GM12875 (cell line): ENCODE measurements at regions not wholly inside any gene's neighbourhood (a gene's known extent, or its start where the extent isn't known, plus 50 kb on each side); places are given as distances from the start of the nearest gene placed in this dataset.

Experiments used
- H3K4me3 ChIP-seq: one replicate; pipeline ENCODE4 v1.5.1; 2011; ENCODE audit warnings: low read depth, low read length, control low read depth
- CTCF ChIP-seq: IDR thresholded peaks from 2 replicates; pipeline ENCODE4 v1.5.1; 2011; ENCODE audit warnings: low read depth, mild to moderate bottlenecking, control low read depth, inconsistent platforms, low read length, moderate library complexity, borderline replicate concordance; ENCODE audit not compliant: insufficient read depth

- no peak overlapping the region for H3K4me3 ChIP-seq
- TF ChIP-seq CTCF, result no peak
Observed at GRCh38 chr5:126107381-126107780, 315.8 kb upstream of the GRAMD2B start.

- H3K4me3 ChIP-seq, result no peak overlapping the region
- no peak for TF ChIP-seq CTCF
Observed at GRCh38 chr5:126108470-126108869, 314.7 kb upstream of the GRAMD2B start.

GRCh38 chr5:126115059-126115629, 308.1 kb upstream of the GRAMD2B start:
- no peak for TF ChIP-seq CTCF
- H3K4me3 ChIP-seq, result no peak overlapping the region

DNA sequence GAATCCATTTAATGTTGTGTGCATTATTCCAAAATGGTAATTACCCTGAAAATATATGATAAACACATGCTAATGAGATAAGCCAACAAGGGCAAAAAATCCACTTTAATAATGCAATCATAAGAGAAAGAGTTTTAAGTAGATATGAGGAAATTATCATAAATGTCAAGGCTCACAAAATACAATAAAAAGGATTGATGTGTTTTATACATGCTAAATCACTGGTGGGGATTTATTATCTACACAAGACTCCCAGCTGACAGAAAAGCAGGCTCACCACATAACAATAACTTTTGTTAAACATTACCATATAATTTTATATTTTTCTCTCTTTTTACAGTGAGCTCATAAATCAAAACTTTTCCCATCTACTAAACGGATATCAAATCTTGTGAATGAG, 306.2 kb upstream of the GRAMD2B start:
- TF ChIP-seq CTCF, result no peak
- H3K4me3 ChIP-seq, result no peak overlapping the region

- no peak overlapping the region for H3K4me3 ChIP-seq
- no peak for TF ChIP-seq CTCF
Observed at GRCh38 chr5:126119887-126120442, 303.2 kb upstream of the GRAMD2B start.

- TF ChIP-seq CTCF, result no peak
- no peak overlapping the region for H3K4me3 ChIP-seq
Observed at GRCh38 chr5:126120939-126121338, 302.3 kb upstream of the GRAMD2B start.

DNA sequence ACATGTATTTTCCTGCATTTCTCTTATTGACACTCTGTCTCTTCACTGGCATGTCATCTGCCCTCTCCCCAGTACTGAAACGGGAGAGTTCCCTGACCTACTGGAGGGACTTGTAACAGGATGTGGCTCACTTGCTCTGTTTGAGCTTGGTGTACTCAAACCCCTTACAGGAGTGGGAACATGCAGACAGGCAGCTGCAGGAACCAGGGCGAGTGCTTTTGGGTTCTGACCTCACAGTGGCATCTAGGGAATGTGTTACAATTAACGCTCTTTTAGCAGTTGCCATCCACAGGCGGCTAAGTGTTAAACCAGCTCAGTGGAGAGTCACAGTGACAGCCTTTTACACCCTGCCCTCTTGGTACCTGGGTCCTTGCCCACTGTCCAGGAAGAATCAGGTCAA, 300.3 kb upstream of the GRAMD2B start:
- no peak overlapping the region for H3K4me3 ChIP-seq
- no peak for TF ChIP-seq CTCF
